Neural cell (in vitro differentiated cells): ENCODE measurements at regions not wholly inside any gene's neighbourhood (a gene's known extent, or its start where the extent isn't known, plus 50 kb on each side); places are given as distances from the start of the nearest gene placed in this dataset.

Experiments used
- H2AFZ ChIP-seq: fragments of 200-600, 300-800 bp; sonication (generic), shearing (Covaris generic); 2 replicates; pipeline ENCODE4 v1.6.0; 2014; ENCODE audit warnings: low read depth, mild to moderate bottlenecking, antibody characterized with exemption, low read length, moderate library complexity
- H3F3A ChIP-seq: fragments of 200-600 bp; shearing (Covaris generic); 2 replicates; pipeline ENCODE4 v1.6.1; 2016; ENCODE audit warnings: mild to moderate bottlenecking, moderate library complexity, mixed read lengths, antibody characterized with exemption, low read length; ENCODE audit not compliant: insufficient read depth, poor library complexity, severe bottlenecking
- H3K27ac ChIP-seq: fragments of 200-600, 300-800 bp; sonication (generic), shearing (Covaris generic); 2 replicates; pipeline ENCODE4 v1.5.1; 2014; ENCODE audit warnings: mild to moderate bottlenecking, low read length, moderate library complexity
- H3K27me3 ChIP-seq: fragments of 300-800, 200-600 bp; sonication (generic), shearing (Covaris generic); 2 replicates; pipeline ENCODE4 v1.6.0; 2014; ENCODE audit warnings: mild to moderate bottlenecking, low read depth, low read length, moderate library complexity; ENCODE audit not compliant: insufficient read depth
- H3K36me3 ChIP-seq: fragments of 300-800, 200-600 bp; sonication (generic), shearing (Covaris generic); 2 replicates; pipeline ENCODE4 v1.5.1; 2014; ENCODE audit warnings: mild to moderate bottlenecking, antibody characterized with exemption, low read length, moderate library complexity; ENCODE audit not compliant: insufficient read depth
- H3K4me2 ChIP-seq: fragments of 300-800, 200-600 bp; sonication (generic), shearing (Covaris generic); 2 replicates; pipeline ENCODE4 v1.6.0; 2014; ENCODE audit warnings: mild to moderate bottlenecking, low read length
- H3K4me3 ChIP-seq: fragments of 300-800, 200-600 bp; sonication (generic), shearing (Covaris generic); 2 replicates; pipeline ENCODE4 v1.5.1; 2014; ENCODE audit warnings: mild to moderate bottlenecking, low read length, moderate library complexity
- H3K79me2 ChIP-seq: fragments of 200-600 bp; shearing (Covaris generic); replicated peaks from 2 replicates; pipeline ENCODE4 v1.6.0; 2014; ENCODE audit warnings: mild to moderate bottlenecking, low read length, moderate library complexity; ENCODE audit not compliant: insufficient read depth
- H3K9ac ChIP-seq: fragments of 300-800, 200-600 bp; sonication (generic), shearing (Covaris generic); 2 replicates; pipeline ENCODE4 v1.6.1; 2016; ENCODE audit warnings: mild to moderate bottlenecking, low read length, mixed read lengths
- H3K9me2 ChIP-seq: fragments of 200-600 bp; shearing (Covaris generic); 2 replicates; pipeline ENCODE4 v1.6.1; 2016; ENCODE audit warnings: mild to moderate bottlenecking, low read length, mixed read lengths; ENCODE audit not compliant: insufficient read depth
- H3K9me3 ChIP-seq: fragments of 200-600, 300-800 bp; sonication (generic), shearing (Covaris generic); 2 replicates; pipeline ENCODE4 v1.6.1; 2016; ENCODE audit warnings: mild to moderate bottlenecking, mixed run types, low read length, moderate library complexity, mixed read lengths
- H4K20me1 ChIP-seq: fragments of 200-600 bp; shearing (Covaris generic); 2 replicates; pipeline ENCODE4 v1.6.1; 2016; ENCODE audit warnings: mild to moderate bottlenecking, mixed run types; ENCODE audit not compliant: insufficient read depth
- CTCF ChIP-seq: fragments of 450-650 bp; IDR thresholded peaks from 2 replicates; pipeline ENCODE4 v1.5.1; 2014; ENCODE audit warnings: antibody characterized with exemption, mild to moderate bottlenecking, moderate library complexity; ENCODE audit not compliant: poor library complexity, severe bottlenecking
- EP300 ChIP-seq: fragments of 450-650 bp; conservative IDR thresholded peaks from 2 replicates; pipeline ENCODE4 v1.6.1; 2014; ENCODE audit warnings: antibody characterized with exemption, mild to moderate bottlenecking, moderate library complexity; ENCODE audit not compliant: poor library complexity, severe bottlenecking
- EZH2 ChIP-seq: fragments of 200-600, 300-800 bp; shearing (Covaris generic), sonication (generic); IDR thresholded peaks from 2 replicates; pipeline ENCODE4 v1.6.1; 2014; ENCODE audit warnings: antibody characterized with exemption, low read length, borderline replicate concordance, mild to moderate bottlenecking; ENCODE audit not compliant: insufficient read depth, poor library complexity, severe bottlenecking
- MXI1 ChIP-seq: fragments of 450-650 bp; conservative IDR thresholded peaks from 2 replicates; pipeline ENCODE4 v1.6.1; 2014; ENCODE audit warnings: antibody characterized with exemption, mild to moderate bottlenecking; ENCODE audit not compliant: poor library complexity, severe bottlenecking
- POLR2AphosphoS5 ChIP-seq: IDR thresholded peaks from 2 replicates; pipeline ENCODE4 v1.6.1; 2012
- RAD21 ChIP-seq: fragments of 450-650 bp; conservative IDR thresholded peaks from 2 replicates; pipeline ENCODE4 v1.6.1; 2014; ENCODE audit warnings: antibody characterized with exemption, mild to moderate bottlenecking, moderate library complexity
- REST ChIP-seq: IDR thresholded peaks from 2 replicates; pipeline ENCODE4 v1.6.1; 2012; ENCODE audit warnings: borderline replicate concordance
- SMC3 ChIP-seq: fragments of 450-650 bp; conservative IDR thresholded peaks from 2 replicates; pipeline ENCODE4 v1.6.1; 2014; ENCODE audit warnings: antibody characterized with exemption, mild to moderate bottlenecking, moderate library complexity; ENCODE audit not compliant: poor library complexity
- TAF1 ChIP-seq: IDR thresholded peaks from 2 replicates; pipeline ENCODE4 v1.6.1; 2012; ENCODE audit warnings: low read depth

GRCh38 chr15:66961901-66962300 lies 103.5 kb upstream of the SMAD3 start:
- Histone ChIP-seq H3K4me2 (no peak overlapping the region), H3K36me3 (no peaks in the 10 kb centered on the region), H3K27me3 (no peaks in the 10 kb centered on the region), H3F3A (no peaks in the 10 kb centered on the region), H3K9ac (no peak overlapping the region), H2AFZ (no peak overlapping the region), H3K9me2 (no peaks in the 10 kb centered on the region), H3K9me3 (no peaks in the 10 kb centered on the region), H3K4me3 (no peak overlapping the region), H4K20me1 (no peaks in the 10 kb centered on the region), H3K27ac (no peak overlapping the region), H3K79me2 (no peaks in the 10 kb centered on the region)
- no peak for TF ChIP-seq TAF1
- no peak for TF ChIP-seq CTCF
- no peak for TF ChIP-seq MXI1
- TF ChIP-seq EZH2, result no peak
- no peak for TF ChIP-seq SMC3
- TF ChIP-seq EP300, result no peak
- TF ChIP-seq REST, result no peak
- no peak for TF ChIP-seq POLR2AphosphoS5
- no peak for TF ChIP-seq RAD21

GRCh38 chr15:66962522-66962921 lies 102.9 kb upstream of the SMAD3 start:
- H3K9me3 ChIP-seq, result no peaks in the 10 kb centered on the region
- H3K4me3 ChIP-seq, result no peak overlapping the region
- H2AFZ ChIP-seq, result no peak overlapping the region
- no peaks in the 10 kb centered on the region for H3K9me2 ChIP-seq
- no peak overlapping the region for H3K27ac ChIP-seq
- no peak overlapping the region for H3K4me2 ChIP-seq
- TF ChIP-seq MXI1, result no peak
- no peak for TF ChIP-seq REST
- no peak for TF ChIP-seq POLR2AphosphoS5
- no peak for TF ChIP-seq RAD21
- TF ChIP-seq EZH2, result no peak
- no peak for TF ChIP-seq TAF1
- TF ChIP-seq SMC3, result no peak
- no peak for TF ChIP-seq EP300
- no peak for TF ChIP-seq CTCF
- no peaks in the 10 kb centered on the region for H4K20me1 ChIP-seq
- H3K9ac ChIP-seq, result no peak overlapping the region
- no peaks in the 10 kb centered on the region for H3F3A ChIP-seq
- H3K36me3 ChIP-seq, result no peaks in the 10 kb centered on the region
- no peaks in the 10 kb centered on the region for H3K79me2 ChIP-seq
- H3K27me3 ChIP-seq, result no peaks in the 10 kb centered on the region
